ENCODE measurements at regions not wholly inside any gene's neighbourhood (a gene's known extent, or its start where the extent isn't known, plus 50 kb on each side); places are given as distances from the start of the nearest gene placed in this dataset.

- no peak for TF ChIP-seq POLR2AphosphoS5 (IDR thresholded peaks at IDR 0.05; ENCODE audit: borderline replicate concordance, low read depth, low read length)
- no peak for TF ChIP-seq EZH2 (IDR thresholded peaks at IDR 0.05)
- TF ChIP-seq FOXP2 (optimal IDR thresholded peaks at IDR 0.05; ENCODE audit: control extremely low read depth, extremely low read length, insufficient read depth): no peak
These were observed 474.8 kb downstream of the PDGFC start for GRCh38 chr4:156496797-156497196.
